Uterus (tissue), 3 donors: ENCODE measurements at regions not wholly inside any gene's neighbourhood (a gene's known extent, or its start where the extent isn't known, plus 50 kb on each side); places are given as distances from the start of the nearest gene placed in this dataset.

Experiments used
- DNase-seq, 2 donors: peaks; one replicate each; pipeline ENCODE4 v3.0.0-alpha.2; 2019 to 2020
- H3K27ac ChIP-seq, 2 donors: fragments of 200-600 bp; sonication (generic); 1 replicate in 1 of 2; 2 replicates in 1 of 2; pipeline ENCODE4 v1.5.1; 2016 to 2018
- H3K27me3 ChIP-seq, 2 donors: fragments of 200-600 bp; sonication (generic); one replicate each; pipeline ENCODE4 v1.5.1; 2018 to 2019; ENCODE audit warnings: control low read depth in 1 of 2
- H3K36me3 ChIP-seq, 2 donors: fragments of 200-600 bp; sonication (generic); one replicate each; pipeline ENCODE4 v1.5.1; 2019; ENCODE audit warnings: control low read depth in 1 of 2
- H3K4me1 ChIP-seq, 2 donors: fragments of 200-600 bp; sonication (generic); one replicate each; pipeline ENCODE4 v1.5.1; 2018 to 2019; ENCODE audit warnings: control low read depth in 1 of 2
- H3K4me3 ChIP-seq, 2 donors: fragments of 200-600 bp; sonication (generic); 1 replicate in 1 of 2; 2 replicates in 1 of 2; pipeline ENCODE4 v1.5.1; 2018 to 2019; ENCODE audit warnings: mild to moderate bottlenecking in 1 of 2
- H3K9me3 ChIP-seq, 2 donors: fragments of 200-600 bp; sonication (generic); one replicate each; pipeline ENCODE4 v1.5.1; 2019; ENCODE audit warnings: control low read depth in 1 of 2
- POLR2A ChIP-seq, 2 donors: fragments of 450-650 bp; IDR thresholded peaks; one replicate each; pipeline ENCODE4 v1.6.1; 2016; ENCODE audit warnings: antibody characterized with exemption in 2 of 2, mild to moderate bottlenecking in 1 of 2, moderate library complexity in 1 of 2
- intact Hi-C: fragments of 100-400 bp; cut with DNase I; formaldehyde crosslinking; loops from one replicate; pipeline ENCODE4 v1.15.1; 2023; ENCODE audit warnings: low total_unique reads
- TF ChIP-seq, protein P1 (sequence below), 4 experiments: fragments of 200-600 bp in 2 of 4; fragments of 450-650 bp in 2 of 4; sonication (generic) in 2 of 4; IDR thresholded peaks; one replicate each; pipeline ENCODE4 v1.5.1; 2016 to 2019; ENCODE audit warnings: antibody characterized with exemption in 4 of 4, mild to moderate bottlenecking in 2 of 4, moderate library complexity in 1 of 4
- donor health status: DM: yes; HTN: yes; CAD: no.

DNA sequence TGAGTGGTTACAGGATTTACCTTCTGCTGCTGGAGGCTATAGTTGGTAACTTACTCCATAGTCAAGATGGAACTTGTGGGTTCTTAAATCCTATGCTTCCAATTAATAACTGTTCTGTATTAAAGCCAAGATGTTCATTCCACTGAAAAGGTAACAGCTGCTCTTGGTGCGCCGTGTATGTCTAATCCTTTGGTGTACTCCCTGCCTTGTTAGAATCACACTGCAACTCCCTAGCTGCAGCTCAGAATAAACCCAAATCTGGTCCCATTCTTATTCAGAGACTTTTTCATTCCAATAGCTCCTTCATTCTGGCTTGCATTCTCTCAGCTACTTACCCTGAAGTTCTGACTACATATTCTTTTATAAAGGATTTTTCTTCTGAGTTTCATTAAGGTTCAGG, 1355.5 kb downstream of the MAT2B start:
- Histone ChIP-seq H3K9me3 (no peaks in the 10 kb centered on the region), H3K27me3 (no peaks in the 10 kb centered on the region), H3K4me1 (no peaks in the 10 kb centered on the region), H3K27ac (no peak overlapping the region), H3K4me3 (no peak overlapping the region), H3K36me3 (no peaks in the 10 kb centered on the region)
- intact Hi-C loops = no loop called here
- DNase-seq = no peak
- TF ChIP-seq POLR2A (IDR thresholded peaks at IDR 0.05) = no peak
- TF ChIP-seq, protein P1, sequence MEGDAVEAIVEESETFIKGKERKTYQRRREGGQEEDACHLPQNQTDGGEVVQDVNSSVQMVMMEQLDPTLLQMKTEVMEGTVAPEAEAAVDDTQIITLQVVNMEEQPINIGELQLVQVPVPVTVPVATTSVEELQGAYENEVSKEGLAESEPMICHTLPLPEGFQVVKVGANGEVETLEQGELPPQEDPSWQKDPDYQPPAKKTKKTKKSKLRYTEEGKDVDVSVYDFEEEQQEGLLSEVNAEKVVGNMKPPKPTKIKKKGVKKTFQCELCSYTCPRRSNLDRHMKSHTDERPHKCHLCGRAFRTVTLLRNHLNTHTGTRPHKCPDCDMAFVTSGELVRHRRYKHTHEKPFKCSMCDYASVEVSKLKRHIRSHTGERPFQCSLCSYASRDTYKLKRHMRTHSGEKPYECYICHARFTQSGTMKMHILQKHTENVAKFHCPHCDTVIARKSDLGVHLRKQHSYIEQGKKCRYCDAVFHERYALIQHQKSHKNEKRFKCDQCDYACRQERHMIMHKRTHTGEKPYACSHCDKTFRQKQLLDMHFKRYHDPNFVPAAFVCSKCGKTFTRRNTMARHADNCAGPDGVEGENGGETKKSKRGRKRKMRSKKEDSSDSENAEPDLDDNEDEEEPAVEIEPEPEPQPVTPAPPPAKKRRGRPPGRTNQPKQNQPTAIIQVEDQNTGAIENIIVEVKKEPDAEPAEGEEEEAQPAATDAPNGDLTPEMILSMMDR (IDR thresholded peaks at IDR 0.05) = no peak

DNA sequence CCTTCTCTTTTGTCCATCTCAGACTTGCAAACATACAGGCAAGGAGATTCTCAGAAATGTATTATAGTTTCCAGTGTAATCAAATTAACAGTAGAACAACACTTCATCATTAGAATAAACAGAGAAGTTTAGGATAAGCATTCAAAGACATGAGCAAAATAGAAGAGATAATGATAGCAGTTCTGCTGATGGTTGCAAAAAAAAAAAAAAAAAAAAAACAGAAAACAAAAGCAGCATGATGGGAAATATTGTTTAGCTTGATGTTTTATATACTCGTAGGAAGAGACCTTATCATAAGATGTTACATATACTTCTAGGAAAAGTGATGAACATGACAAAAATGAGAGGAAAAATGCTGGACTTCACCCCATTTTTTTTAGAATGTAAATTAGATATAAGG, 1356.2 kb downstream of the MAT2B start:
- no peak for TF ChIP-seq POLR2A (IDR thresholded peaks at IDR 0.05)
- TF ChIP-seq, protein P1 (IDR thresholded peaks at IDR 0.05) = no peak
- no peak for DNase-seq
- intact Hi-C loops = no loop called here
- H3K36me3 ChIP-seq = no peaks in the 10 kb centered on the region
- H3K27ac ChIP-seq = no peak overlapping the region
- no peaks in the 10 kb centered on the region for H3K27me3 ChIP-seq
- H3K9me3 ChIP-seq = no peaks in the 10 kb centered on the region
- no peak overlapping the region for H3K4me3 ChIP-seq
- H3K4me1 ChIP-seq = no peaks in the 10 kb centered on the region

DNA sequence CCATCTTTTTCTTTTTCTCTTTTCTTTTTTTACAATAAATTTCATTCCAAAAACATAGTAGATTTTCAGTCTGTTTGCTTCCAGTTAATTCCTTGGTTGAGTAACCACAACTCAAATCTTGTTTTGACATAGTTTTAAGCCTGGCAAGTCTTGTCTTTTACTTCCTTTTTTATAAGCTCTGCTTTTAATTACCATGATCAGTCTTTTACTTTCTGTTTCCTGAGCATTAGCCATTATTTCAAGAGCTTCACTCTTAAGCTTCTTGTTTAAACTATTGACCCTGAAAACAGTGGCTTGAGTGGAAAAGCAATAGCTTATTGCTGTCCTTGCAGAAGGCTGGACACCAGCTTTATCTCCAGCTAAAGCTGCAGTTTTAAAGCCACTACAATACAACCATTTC, 1363.3 kb downstream of the MAT2B start:
- Histone ChIP-seq H3K9me3 (no peaks in the 10 kb centered on the region), H3K36me3 (no peaks in the 10 kb centered on the region), H3K4me1 (no peaks in the 10 kb centered on the region), H3K27ac (no peak overlapping the region), H3K4me3 (no peak overlapping the region), H3K27me3 (no peaks in the 10 kb centered on the region)
- intact Hi-C loops = no loop called here
- TF ChIP-seq, protein P1 (IDR thresholded peaks at IDR 0.05) = no peak
- no peak for TF ChIP-seq POLR2A (IDR thresholded peaks at IDR 0.05)
- DNase-seq = no peak

DNA sequence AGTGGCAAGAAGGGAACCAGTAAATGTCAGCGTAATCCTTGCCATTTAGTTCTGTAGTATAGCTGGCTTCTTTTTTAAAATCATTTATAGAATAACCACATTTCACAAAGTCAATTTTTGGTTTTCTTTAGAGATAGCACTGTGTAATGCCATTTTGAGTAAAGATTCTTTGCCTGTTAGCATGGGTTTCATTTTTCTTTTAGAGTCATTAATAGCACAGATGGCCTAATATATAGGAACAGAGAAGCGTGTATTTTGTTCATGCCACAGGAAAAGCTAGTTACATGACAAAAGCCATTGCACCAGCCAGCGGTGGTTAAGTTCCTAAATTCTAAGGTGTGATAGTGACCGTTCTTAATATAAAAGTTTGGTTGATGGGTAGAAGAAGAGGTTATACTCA, 1363.9 kb downstream of the MAT2B start:
- no peak for TF ChIP-seq POLR2A (IDR thresholded peaks at IDR 0.05)
- TF ChIP-seq, protein P1 (IDR thresholded peaks at IDR 0.05) = no peak
- Histone ChIP-seq H3K4me1 (no peaks in the 10 kb centered on the region), H3K9me3 (no peaks in the 10 kb centered on the region), H3K27ac (no peak overlapping the region), H3K4me3 (no peak overlapping the region), H3K36me3 (no peaks in the 10 kb centered on the region), H3K27me3 (no peaks in the 10 kb centered on the region)
- intact Hi-C loops = no loop called here
- DNase-seq = no peak

DNA sequence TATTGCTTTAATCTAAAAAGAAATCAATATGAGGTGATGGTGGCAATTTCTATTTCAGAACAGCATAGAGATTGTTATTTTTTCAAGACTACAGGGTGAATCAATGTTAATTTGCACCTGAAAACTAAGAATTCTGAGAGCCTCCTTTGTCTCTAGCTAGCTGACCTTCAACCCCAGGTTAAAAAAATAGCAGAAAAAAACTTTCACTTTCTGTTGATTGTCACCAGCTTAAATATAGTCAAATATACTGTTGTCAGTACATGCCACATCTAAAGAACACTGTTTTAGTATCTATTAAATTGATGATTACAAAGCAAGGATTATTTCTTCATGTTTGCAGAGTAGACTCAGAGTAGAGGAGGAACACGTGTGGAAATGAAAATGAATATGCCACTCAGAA, 1371.4 kb downstream of the MAT2B start:
- Histone ChIP-seq H3K36me3 (no peaks in the 10 kb centered on the region), H3K27me3 (no peaks in the 10 kb centered on the region), H3K4me1 (no peaks in the 10 kb centered on the region), H3K9me3 (no peaks in the 10 kb centered on the region), H3K4me3 (no peak overlapping the region), H3K27ac (no peak overlapping the region)
- no peak for DNase-seq
- TF ChIP-seq, protein P1 (IDR thresholded peaks at IDR 0.05) = no peak
- TF ChIP-seq POLR2A (IDR thresholded peaks at IDR 0.05) = no peak
- intact Hi-C loops = no loop called here
